ENCODE measurements at regions not wholly inside any gene's neighbourhood (a gene's known extent, or its start where the extent isn't known, plus 50 kb on each side); places are given as distances from the start of the nearest gene placed in this dataset.

DNA sequence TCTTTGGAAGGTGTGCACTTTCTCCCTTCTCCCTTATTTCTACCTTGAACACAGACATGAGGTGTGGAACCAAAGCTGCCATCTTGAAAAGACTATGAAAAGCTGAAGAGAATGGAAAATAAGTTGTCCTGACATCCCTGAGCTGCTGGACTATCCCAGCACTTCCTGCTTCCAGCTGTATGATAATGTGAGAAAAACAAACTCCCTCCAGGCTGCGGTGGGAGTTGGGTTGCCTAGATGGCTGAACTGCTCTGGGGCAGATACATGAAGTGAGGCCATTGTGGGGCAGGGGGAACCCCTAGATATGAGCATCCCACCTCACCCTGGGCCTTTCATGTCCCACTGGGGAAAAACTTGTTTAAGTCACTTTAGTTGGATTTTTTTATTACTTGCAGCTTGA lies 82.4 kb downstream of the BOD1 start:
- H3K36me3 ChIP-seq (ENCODE audit: insufficient read depth, low read length, poor library complexity, severe bottlenecking): no peaks in the 10 kb centered on the region
- H3K27me3 ChIP-seq (replicated peaks; ENCODE audit: insufficient read depth, low read depth, low read length, poor library complexity): peaks cover 6% of the 10 kb centered on the region
- BruUV-seq (replicated peaks): no TSS peak
- H3K9me3 ChIP-seq (ENCODE audit: low read depth, low read length, poor library complexity, severe bottlenecking): no peaks in the 10 kb centered on the region
- H3K4me1 ChIP-seq (ENCODE audit: insufficient read depth, low read length, poor library complexity, severe bottlenecking): no peaks in the 10 kb centered on the region
- no peak overlapping the region for H3K4me3 ChIP-seq (ENCODE audit: low read depth, low read length, poor library complexity, severe bottlenecking)
- ChIA-PET CTCF (no interaction called here), POLR2A (ENCODE audit: low non-redundant PET) (no interaction called here)
- intact Hi-C loops (cut with micrococcal nuclease; ENCODE audit: unreplicated experiment): no loop called here
- DNase-seq (ENCODE audit: low spot score): no peak
- H3K27ac ChIP-seq (ENCODE audit: low read depth, low read length, poor library complexity, severe bottlenecking): no peak overlapping the region
- no peak for TF ChIP-seq EZH2 (IDR thresholded peaks at IDR 0.05; ENCODE audit: borderline replicate concordance, low read depth, low read length, poor library complexity, severe bottlenecking)
- TF ChIP-seq, protein P1, sequence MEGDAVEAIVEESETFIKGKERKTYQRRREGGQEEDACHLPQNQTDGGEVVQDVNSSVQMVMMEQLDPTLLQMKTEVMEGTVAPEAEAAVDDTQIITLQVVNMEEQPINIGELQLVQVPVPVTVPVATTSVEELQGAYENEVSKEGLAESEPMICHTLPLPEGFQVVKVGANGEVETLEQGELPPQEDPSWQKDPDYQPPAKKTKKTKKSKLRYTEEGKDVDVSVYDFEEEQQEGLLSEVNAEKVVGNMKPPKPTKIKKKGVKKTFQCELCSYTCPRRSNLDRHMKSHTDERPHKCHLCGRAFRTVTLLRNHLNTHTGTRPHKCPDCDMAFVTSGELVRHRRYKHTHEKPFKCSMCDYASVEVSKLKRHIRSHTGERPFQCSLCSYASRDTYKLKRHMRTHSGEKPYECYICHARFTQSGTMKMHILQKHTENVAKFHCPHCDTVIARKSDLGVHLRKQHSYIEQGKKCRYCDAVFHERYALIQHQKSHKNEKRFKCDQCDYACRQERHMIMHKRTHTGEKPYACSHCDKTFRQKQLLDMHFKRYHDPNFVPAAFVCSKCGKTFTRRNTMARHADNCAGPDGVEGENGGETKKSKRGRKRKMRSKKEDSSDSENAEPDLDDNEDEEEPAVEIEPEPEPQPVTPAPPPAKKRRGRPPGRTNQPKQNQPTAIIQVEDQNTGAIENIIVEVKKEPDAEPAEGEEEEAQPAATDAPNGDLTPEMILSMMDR (conservative IDR thresholded peaks at IDR 0.05; ENCODE audit: low read depth, low read length): no peak

DNA sequence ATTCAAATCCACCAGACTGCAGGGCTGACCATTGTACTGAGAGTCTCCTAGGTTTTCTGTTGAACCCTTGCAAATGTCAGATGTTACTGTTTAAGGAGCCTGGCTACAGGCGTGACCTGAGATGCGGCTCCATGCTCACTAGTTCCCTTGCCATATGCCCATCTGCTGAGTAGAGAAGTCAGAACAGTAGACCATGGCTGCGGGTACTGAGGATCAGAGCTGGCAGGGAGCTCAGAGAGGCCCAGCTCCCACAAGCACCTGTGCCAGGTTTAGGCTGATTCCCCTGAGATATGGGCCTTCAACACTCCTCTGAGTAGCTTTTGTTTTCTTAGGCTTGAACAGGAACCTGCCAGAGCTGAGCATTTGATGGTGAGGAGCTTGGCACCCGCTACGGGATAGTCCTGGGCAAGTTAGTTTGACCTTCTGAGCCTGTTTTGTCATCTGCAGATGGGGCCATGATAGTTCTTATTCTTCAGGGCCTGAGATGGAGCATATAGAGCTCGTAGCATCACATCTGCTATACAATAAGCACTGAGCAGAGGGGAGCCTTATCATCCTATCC lies 83.7 kb downstream of the BOD1 start:
- no TSS peak for BruUV-seq (replicated peaks)
- Histone ChIP-seq H3K27ac (ENCODE audit: low read depth, low read length, poor library complexity, severe bottlenecking) (no peak overlapping the region), H3K4me3 (ENCODE audit: low read depth, low read length, poor library complexity, severe bottlenecking) (no peak overlapping the region), H3K4me1 (ENCODE audit: insufficient read depth, low read length, poor library complexity, severe bottlenecking) (no peaks in the 10 kb centered on the region), H3K9me3 (ENCODE audit: low read depth, low read length, poor library complexity, severe bottlenecking) (no peaks in the 10 kb centered on the region), H3K36me3 (ENCODE audit: insufficient read depth, low read length, poor library complexity, severe bottlenecking) (no peaks in the 10 kb centered on the region), H3K27me3 (replicated peaks; ENCODE audit: insufficient read depth, low read depth, low read length, poor library complexity) (peaks cover 6% of the 10 kb centered on the region)
- ChIA-PET CTCF (no interaction called here), POLR2A (ENCODE audit: low non-redundant PET) (no interaction called here)
- intact Hi-C loops (cut with micrococcal nuclease; ENCODE audit: unreplicated experiment): no loop called here
- no peak for DNase-seq (ENCODE audit: low spot score)
- no peak for TF ChIP-seq EZH2 (IDR thresholded peaks at IDR 0.05; ENCODE audit: borderline replicate concordance, low read depth, low read length, poor library complexity, severe bottlenecking)
- TF ChIP-seq, protein P1 (conservative IDR thresholded peaks at IDR 0.05; ENCODE audit: low read depth, low read length): no peak

DNA sequence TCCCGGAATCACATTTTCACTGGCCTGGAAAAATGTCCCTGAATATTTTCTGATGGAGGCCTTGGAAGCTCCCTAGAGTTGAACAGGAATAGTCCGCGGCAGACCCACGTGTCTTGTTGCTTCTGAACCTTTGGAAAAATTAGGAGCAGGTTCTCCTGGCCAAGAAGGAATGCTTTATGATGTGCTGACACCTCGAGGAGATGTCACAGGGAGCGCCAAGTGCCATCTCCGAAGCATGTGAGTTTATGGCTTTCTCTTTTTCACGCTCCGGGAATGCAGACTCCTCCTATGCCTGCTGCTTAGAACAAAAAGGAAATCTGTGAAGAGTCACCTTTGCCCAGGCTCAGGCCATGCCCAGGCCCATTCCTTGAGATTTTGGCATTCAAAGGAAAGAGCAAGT lies 84.6 kb downstream of the BOD1 start:
- H3K4me3 ChIP-seq (ENCODE audit: low read depth, low read length, poor library complexity, severe bottlenecking): no peak overlapping the region
- intact Hi-C loops (cut with micrococcal nuclease; ENCODE audit: unreplicated experiment): no loop called here
- DNase-seq (ENCODE audit: low spot score): no peak
- H3K9me3 ChIP-seq (ENCODE audit: low read depth, low read length, poor library complexity, severe bottlenecking): no peaks in the 10 kb centered on the region
- CTCF ChIA-PET: no interaction called here
- H3K27me3 ChIP-seq (replicated peaks; ENCODE audit: insufficient read depth, low read depth, low read length, poor library complexity): peaks cover 6% of the 10 kb centered on the region
- POLR2A ChIA-PET (ENCODE audit: low non-redundant PET): no interaction called here
- BruUV-seq (replicated peaks): no TSS peak
- H3K36me3 ChIP-seq (ENCODE audit: insufficient read depth, low read length, poor library complexity, severe bottlenecking): no peaks in the 10 kb centered on the region
- TF ChIP-seq, protein P1 (conservative IDR thresholded peaks at IDR 0.05; ENCODE audit: low read depth, low read length): no peak
- TF ChIP-seq EZH2 (IDR thresholded peaks at IDR 0.05; ENCODE audit: borderline replicate concordance, low read depth, low read length, poor library complexity, severe bottlenecking): no peak
- H3K4me1 ChIP-seq (ENCODE audit: insufficient read depth, low read length, poor library complexity, severe bottlenecking): no peaks in the 10 kb centered on the region
- no peak overlapping the region for H3K27ac ChIP-seq (ENCODE audit: low read depth, low read length, poor library complexity, severe bottlenecking)
